HFFc6 (cell line): ENCODE measurements at regions not wholly inside any gene's neighbourhood (a gene's known extent, or its start where the extent isn't known, plus 50 kb on each side); places are given as distances from the start of the nearest gene placed in this dataset.

Experiments used
- DNase-seq: peaks from one replicate; pipeline ENCODE4 v3.0.0-alpha.2; 2018
- H3K27ac Mint-ChIP-seq: 2 replicates; pipeline ENCODE4 v1.8.0; 2020; ENCODE audit warnings: mild to moderate bottlenecking, mixed read lengths
- H3K27me3 Mint-ChIP-seq: 2 replicates; pipeline ENCODE4 v1.8.0; 2021; ENCODE audit warnings: mild to moderate bottlenecking, moderate library complexity, mixed read lengths; ENCODE audit not compliant: insufficient read depth
- H3K36me3 Mint-ChIP-seq: 2 replicates; pipeline ENCODE4 v1.8.0; 2021; ENCODE audit warnings: low read depth, mixed read lengths
- H3K4me1 Mint-ChIP-seq: 2 replicates; pipeline ENCODE4 v1.8.0; 2020; ENCODE audit warnings: low read depth, mixed read lengths
- H3K4me3 Mint-ChIP-seq: 2 replicates; pipeline ENCODE4 v1.8.0; 2020; ENCODE audit warnings: mild to moderate bottlenecking, moderate library complexity, mixed read lengths
- H3K9me3 Mint-ChIP-seq: 2 replicates; pipeline ENCODE4 v1.8.0; 2020; ENCODE audit warnings: mild to moderate bottlenecking, mixed read lengths
- CTCF ChIP-seq: fragments of 200-600 bp; sonication (generic); IDR thresholded peaks from 2 replicates; pipeline ENCODE4 v1.5.0; 2021; ENCODE audit warnings: antibody characterized with exemption, mild to moderate bottlenecking

GRCh38 chr4:151610229-151610628 lies 150.6 kb downstream of the GATB start:
- Mint-ChIP-seq H3K9me3 (no peaks in the 10 kb centered on the region), H3K27ac (no peak overlapping the region), H3K4me1 (peaks cover 8% of the 10 kb centered on the region; the same call in 1 of the 2 replicates), H3K27me3 (no peaks in the 10 kb centered on the region), H3K36me3 (no peaks in the 10 kb centered on the region), H3K4me3 (no peak overlapping the region)
- no peak for TF ChIP-seq CTCF
- DNase-seq, result no peak

GRCh38 chr4:151611960-151612359 lies 148.8 kb downstream of the GATB start:
- no peak for DNase-seq
- TF ChIP-seq CTCF, result no peak
- H3K9me3 Mint-ChIP-seq, result no peaks in the 10 kb centered on the region
- H3K27me3 Mint-ChIP-seq, result no peaks in the 10 kb centered on the region
- peaks cover 16% of the 10 kb centered on the region for H3K4me1 Mint-ChIP-seq
- H3K27ac Mint-ChIP-seq, result no peak overlapping the region
- no peaks in the 10 kb centered on the region for H3K36me3 Mint-ChIP-seq
- no peak overlapping the region for H3K4me3 Mint-ChIP-seq

GRCh38 chr4:151613290-151613689 lies 147.5 kb downstream of the GATB start:
- TF ChIP-seq CTCF, result no peak
- no peaks in the 10 kb centered on the region for H3K9me3 Mint-ChIP-seq
- no peak overlapping the region for H3K27ac Mint-ChIP-seq
- DNase-seq, result no peak
- H3K27me3 Mint-ChIP-seq, result no peaks in the 10 kb centered on the region
- H3K4me3 Mint-ChIP-seq, result no peak overlapping the region
- H3K4me1 Mint-ChIP-seq, result peaks cover 16% of the 10 kb centered on the region
- no peaks in the 10 kb centered on the region for H3K36me3 Mint-ChIP-seq

GRCh38 chr4:151614561-151614960 lies 146.2 kb downstream of the GATB start:
- Mint-ChIP-seq H3K27me3 (no peaks in the 10 kb centered on the region), H3K27ac (no peak overlapping the region)
- TF ChIP-seq CTCF, result no peak

GRCh38 chr4:151618858-151619257 lies 141.9 kb downstream of the GATB start:
- Mint-ChIP-seq H3K27me3 (no peaks in the 10 kb centered on the region), H3K4me3 (no peak overlapping the region), H3K4me1 (peaks cover 19% of the 10 kb centered on the region), H3K27ac (no peak overlapping the region), H3K9me3 (no peaks in the 10 kb centered on the region), H3K36me3 (no peaks in the 10 kb centered on the region)
- TF ChIP-seq CTCF, result no peak
- no peak for DNase-seq

More at GRCh38 chr4:151614561-151614960, 146.2 kb downstream of the GATB start:
- peaks cover 16% of the 10 kb centered on the region for H3K4me1 Mint-ChIP-seq
- no peaks in the 10 kb centered on the region for H3K9me3 Mint-ChIP-seq
- DNase-seq, result no peak
- no peak overlapping the region for H3K4me3 Mint-ChIP-seq
- H3K36me3 Mint-ChIP-seq, result no peaks in the 10 kb centered on the region

GRCh38 chr4:151620066-151620465 lies 140.7 kb downstream of the GATB start:
- TF ChIP-seq CTCF, result no peak
- Mint-ChIP-seq H3K27ac (no peak overlapping the region), H3K4me3 (no peak overlapping the region), H3K36me3 (no peaks in the 10 kb centered on the region), H3K4me1 (peaks cover 24% of the 10 kb centered on the region), H3K27me3 (no peaks in the 10 kb centered on the region), H3K9me3 (no peaks in the 10 kb centered on the region)
- no peak for DNase-seq
